CD4-positive, alpha-beta T cell treated with Interferon gamma for 1 hour (primary cell): ENCODE measurements at regions not wholly inside any gene's neighbourhood (a gene's known extent, or its start where the extent isn't known, plus 50 kb on each side); places are given as distances from the start of the nearest gene placed in this dataset.
"Not testable (repeated sequence)": the region's sequence is repeated elsewhere in the genome, so short reads cannot be mapped to it uniquely, and the experiment has no call there.

ENCODE experiments used
- DNase-seq: peaks from one replicate; pipeline ENCODE4 v3.0.0-alpha.2; 2020

DNA sequence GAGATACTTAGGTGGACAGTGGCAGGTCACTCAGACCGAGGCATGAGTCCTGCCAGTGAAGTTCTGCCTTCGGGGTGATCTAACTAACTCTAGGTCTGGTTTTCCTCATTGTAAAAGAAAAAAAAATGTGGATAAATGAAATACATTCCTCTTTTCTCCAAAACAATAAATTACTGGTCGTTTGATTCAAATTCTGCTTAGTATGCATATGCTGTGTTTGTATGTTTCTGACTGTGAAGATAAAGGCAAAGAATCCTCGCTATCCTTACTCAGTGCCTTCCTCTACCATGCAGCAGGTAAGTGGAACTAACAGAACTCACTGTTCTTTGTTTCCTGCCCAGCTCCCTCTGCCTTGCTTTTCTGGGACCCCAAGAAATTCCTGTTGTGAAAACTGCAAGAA, 330.1 kb downstream of the SUCLG1 start:
- no peak for DNase-seq

DNA sequence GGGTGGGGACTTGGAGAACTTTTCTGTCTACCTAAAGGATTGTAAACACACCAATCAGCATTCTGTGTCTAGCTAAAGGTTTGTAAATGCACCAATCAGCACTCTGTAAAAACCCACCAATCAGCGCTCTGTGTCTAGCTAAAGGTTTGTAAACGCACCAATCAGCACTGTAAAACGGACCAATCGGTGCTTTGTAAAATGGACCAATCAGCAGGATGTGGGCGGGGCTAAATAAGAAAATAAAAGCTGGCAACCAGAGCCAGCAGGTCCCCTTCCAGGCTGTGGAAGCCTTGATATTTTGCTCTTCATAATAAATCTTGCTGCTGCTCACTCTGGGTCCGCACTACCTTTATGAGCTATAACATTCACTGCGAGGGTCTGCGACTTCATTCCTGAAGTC, 331.3 kb downstream of the SUCLG1 start:
- not testable (repeated sequence) for DNase-seq

DNA sequence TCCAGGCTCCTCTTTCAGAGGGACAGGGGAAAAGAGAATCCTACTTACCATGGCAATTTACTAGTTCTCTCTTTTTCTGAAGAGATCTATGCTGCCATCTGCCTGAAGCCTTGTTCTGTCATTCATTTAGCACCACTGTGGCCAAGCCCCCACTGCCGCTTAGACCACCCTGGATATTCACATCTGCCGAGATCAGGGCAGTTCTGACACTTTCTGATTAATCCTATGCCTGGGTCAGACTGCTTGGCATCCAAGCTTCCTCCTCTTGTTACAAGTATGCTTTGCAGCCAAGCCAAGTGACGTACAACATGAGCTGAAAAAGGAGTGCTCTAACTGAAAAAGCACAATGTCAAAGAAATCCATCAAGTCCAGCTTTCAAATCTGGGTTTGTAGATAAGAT, 332.6 kb downstream of the SUCLG1 start:
- DNase-seq = no peak

DNA sequence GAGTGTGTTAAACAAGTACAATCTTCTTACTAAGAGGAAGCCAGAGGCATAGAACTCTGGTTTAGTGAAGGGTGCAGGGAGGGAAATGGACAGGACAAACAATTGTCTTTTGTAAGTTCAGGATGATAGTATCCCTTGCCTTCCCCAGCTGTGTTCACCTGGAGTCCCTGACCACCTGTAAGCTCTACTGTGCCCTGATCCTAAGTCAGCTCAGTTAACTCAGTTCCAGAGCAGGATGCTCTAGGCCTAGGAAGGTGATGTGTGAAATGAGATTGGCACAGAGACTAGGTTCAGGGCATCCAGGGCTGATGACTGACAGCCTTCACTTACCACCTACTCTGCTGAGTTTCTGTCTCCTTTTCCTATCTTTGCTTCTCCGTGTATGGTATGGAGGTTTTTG, 333.0 kb downstream of the SUCLG1 start:
- DNase-seq = no peak

DNA sequence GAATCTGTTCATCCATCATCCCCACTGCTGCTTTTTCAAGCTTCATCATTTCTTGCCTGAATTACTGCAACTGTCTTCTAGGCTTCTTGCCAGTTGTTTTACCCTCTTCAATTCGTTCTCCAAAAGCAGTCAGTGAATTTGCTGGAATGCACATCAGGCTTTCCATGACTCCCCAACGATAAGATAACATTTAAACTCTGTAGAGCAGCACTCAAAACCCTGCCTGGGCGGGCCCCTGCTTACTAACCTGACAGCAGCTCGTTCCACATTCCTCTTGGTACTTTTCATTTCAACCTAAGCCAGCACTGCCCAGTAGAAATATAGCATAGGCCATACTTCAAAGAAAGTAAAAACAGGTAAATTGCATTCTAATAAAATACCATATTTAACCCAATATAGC, 342.9 kb downstream of the SUCLG1 start:
- DNase-seq = no peak

DNA sequence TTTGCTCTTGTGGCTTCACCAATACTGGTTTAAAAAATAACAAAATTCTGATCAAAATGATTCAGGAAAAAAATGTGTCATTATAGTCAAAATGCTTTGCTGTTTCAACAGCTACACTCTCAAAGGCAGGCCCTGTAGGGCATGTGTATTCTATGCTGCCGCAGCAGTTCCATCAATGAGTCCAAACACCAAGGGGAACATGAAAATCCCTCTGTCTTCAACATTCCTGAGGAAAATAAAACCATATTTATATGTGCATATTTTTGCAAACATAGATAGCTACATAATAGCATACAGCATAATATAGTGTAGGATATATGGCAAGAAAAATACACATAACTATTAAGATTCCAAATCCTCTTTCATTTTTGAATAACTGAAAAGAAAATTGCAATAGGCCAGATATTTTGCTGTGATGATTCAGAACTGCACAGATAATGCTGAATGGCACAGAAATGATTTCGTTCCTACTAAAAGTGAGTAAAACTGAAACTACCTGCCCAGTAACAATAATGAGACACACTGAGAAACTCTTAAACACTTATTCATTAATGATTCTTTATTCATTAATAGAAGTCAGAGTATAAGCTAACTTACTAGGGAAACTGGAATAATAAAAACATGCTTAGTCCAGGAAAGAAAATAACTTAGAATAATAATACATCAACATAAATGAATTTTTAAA, 343.8 kb downstream of the SUCLG1 start:
- DNase-seq = no peak

DNA sequence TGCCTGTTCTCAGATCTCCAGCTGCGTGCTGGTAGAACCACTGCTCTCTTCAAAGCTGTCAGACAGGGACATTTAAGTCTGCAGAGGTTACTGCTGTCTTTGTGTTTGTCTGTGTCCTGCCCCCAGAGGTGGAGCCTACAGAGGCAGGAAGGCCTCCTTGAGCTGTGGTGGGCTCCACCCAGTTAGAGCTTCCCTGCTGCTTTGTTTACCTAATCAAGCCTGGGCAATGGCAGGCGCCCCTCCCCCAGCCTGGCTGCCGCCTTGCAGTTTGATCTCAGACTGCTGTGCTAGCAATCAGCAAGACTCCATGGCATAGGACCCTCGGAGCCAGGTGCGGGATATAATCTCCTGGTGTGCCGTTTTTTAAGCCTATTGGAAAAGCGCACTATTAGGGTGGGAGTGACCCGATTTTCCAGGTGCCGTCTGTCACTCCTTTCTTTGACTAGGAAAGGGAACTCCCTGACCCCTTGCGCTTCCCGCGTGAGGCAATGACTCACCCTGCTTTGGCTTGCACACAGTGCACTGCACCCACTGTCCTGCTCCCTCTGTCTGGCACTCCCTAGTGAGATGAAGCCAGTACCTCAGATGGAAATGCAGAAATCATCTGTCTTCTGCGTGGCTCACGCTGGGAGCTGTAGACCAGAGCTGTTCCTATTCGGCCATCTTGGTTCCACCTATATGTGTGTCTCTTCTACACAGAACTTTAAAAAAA, 355.1 kb downstream of the SUCLG1 start:
- not testable (repeated sequence) for DNase-seq

DNA sequence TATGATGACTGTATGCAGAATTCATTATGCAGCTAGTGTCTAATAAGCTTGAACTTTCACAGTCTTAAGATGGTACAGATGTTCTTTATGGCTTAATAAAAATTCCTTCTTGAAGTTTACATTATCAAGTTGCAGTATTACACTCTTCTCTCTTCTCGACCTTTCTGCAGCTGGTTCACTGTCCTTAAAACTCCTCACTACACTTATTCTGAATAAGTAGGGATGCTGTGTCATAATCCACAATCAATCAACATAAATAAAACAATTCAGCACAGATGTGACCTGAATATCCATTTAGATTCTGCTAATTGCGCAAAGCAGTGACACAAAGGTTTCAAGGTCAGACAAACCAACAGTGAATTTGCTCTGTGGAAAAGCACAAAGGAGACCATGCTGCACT, 356.8 kb downstream of the SUCLG1 start:
- DNase-seq = no peak

DNA sequence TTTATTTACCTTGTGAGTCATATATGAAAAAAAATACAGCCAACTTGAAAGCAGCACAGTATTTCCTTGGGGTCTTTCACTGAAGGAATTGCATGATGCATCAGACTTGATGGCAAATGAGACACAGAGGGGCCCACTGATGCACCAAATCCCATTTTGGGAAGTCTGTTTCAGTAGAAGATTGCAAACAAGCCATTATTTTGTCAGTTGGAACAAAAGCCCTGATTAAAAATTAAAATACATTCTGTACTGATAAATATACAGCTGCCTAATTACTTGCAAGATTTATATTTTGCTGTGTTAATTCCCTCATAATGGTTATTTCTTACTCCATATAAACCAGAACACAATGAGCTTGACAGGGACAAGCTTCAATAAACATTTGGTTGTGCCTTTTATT, 370.4 kb downstream of the SUCLG1 start:
- DNase-seq = no peak

DNA sequence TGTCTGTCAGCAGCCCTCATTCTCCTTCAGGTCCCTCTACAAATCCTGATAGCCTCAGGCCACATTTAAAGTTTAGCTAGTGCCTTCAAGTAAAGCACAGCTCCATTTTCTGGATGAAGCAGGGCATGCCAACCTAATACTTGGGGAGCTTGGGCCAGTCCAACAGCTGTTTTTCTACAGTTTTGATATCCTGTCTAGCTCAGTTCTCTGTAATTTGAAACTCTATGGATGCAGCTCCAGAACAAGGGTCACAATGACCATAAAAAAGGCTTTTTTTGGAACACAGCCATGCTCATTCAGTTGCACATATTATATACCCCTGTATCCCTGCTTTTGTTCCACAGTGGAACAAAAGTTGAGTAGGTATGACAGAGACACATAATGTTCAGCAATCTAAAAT, 373.5 kb downstream of the SUCLG1 start:
- no peak for DNase-seq

DNA sequence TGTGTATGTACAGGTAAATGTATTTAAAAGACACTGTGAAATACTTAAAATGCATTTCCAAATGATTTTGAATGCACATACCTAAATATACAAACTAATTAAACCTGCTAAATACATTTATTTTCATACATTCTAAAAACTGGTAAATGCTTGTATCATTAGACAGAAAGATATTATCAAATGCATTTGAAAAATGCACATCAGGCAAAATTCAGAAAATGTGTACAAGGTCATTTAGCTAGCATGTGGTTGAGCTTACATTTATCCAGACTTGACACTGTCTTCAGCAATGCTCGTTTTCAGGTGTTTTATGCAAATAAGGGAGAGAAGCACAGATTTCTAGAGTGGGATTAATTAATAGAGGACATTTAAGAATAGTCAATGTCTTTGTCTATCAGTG, 374.2 kb downstream of the SUCLG1 start:
- no peak for DNase-seq

DNA sequence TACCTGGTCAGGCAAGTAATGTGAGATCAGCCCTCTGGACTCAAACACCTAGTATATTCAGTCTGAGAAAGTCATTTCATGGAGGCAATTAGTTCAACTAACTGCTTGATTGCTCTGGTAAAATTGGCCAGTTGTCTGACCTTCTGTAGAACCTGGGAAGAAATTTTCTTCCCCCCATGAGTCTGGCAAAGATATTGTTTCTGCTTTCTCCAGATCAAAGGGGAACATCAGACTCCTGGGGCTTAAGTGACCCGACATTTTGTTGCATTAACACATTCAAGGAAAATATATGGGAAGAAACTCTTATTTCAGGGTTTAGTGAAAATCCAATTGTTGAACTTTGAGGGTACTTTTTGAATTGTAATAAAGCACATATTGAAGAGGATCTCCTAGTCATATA, 375.1 kb downstream of the SUCLG1 start:
- no peak for DNase-seq

DNA sequence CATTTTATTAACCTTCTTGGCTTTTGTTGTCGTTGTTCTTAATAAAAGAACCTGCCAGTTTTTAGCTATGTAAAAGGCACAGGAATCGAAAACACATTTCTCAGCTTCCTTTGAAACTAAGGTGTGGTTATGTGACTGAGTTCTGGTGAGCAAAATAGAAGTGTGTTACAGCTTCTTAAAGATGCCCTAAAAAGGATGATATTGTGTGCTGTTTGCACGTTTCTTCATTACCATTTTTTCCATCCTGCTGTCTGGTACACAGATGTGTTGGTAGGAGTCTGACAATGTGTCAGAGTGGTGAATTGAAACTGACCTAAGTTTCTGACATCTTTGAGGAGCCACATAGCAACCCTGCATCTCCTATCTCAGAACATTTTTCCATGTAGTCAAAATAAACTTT, 380.6 kb downstream of the SUCLG1 start:
- DNase-seq = no peak

DNA sequence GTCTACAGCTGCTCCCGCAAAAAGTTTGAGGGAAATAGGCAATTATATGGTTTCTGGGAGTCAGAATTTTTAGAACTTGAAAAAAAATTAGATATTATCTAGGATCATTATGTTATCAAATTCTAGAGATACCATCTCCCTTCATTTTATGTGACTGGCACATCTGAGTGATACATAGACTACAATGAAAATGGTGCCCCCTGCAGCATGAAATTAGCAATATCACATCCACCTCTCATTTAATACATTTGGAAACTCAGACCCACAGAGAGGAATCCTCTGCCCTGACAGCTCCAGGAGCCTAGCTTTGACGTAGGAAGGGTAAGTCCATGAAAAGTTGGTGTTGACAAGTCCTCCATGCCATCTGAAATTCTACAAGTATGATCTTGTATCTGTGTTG, 381.6 kb downstream of the SUCLG1 start:
- DNase-seq = no peak

DNA sequence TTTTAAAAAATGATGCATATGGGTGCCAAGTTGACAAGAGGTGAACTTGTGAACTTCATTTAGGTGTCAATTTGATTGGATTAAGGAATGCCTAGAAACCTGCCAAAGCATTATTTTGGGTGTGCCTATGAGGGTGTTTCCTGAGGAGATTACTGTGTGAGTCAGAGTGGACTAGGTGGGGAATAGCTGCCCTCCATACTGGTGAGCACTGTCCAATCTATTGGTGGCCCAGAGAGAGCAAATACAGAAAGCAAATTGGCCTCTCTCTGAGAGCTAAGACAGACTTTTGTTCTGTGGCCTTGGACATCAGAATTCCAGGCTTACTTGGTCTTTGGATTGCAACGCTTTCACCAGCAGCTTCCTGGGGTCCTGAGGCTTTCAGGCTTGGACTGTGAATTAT, 388.0 kb downstream of the SUCLG1 start:
- no peak for DNase-seq

DNA sequence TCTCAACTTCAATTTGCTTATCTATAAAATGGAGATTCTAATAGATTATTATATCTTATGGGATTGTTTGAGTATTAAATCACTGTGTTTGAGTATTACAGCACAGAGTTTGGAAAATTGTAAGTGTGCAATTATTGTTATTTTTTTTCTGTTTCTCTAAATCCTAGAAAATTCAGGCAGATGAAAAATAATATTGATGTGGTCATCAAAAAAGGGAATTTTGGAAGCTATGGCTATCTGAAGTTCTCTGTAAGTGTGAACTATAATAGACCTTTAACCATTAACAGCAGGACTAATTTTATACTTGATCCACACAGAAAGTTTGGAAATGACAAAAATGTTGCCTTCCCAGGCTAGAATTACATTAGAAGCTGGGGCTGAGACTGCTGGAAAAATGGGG, 393.2 kb downstream of the SUCLG1 start:
- no peak for DNase-seq

DNA sequence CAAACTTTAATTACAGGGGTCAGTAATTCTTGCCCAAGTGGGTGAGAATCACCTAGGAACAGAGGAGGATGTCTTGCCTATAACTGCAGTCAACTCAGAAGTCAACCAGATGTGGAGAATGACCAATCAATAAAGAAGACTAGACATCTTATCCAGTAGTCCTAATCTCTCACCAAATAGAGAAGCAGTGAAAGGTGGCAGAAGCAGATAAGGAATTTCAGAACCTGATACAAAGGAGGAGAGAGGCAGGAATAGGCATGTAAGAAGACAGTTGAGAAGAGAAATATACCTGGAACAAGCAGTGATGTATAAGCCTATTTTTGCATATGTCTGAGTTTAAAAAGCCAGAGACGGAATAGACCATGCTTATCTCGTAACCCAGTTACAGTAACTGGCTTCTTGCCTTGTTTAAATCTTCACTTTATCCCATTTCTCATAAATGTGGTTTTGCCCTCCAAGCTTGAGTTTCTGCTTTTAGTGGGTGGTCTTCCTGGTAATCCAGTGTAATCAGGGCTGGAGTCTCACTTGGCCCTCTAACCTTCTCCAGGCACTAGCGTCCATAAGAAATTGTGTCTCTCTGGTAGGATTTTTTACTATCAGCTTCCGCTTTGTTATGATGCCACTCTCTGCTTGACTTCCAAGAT, 401.0 kb downstream of the SUCLG1 start:
- DNase-seq = no peak

DNA sequence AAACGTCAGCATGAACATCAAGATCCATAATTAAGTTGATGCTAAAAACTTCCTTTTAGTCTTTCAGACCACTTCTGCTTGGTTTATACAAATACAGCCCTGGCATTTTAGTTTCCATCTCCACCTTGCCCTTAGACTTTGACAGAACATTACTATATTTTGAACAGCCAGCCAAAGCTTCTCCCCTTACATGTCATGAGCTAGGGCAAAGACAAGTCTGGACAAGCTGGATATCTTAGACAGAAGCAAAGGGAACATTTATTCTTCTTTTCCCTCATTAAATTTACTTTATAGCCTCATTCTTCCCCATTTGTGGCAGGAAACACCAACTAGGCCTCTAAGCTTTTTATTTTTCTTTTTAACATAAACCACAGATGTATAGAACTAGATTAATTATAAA, 403.3 kb downstream of the SUCLG1 start:
- DNase-seq = no peak

DNA sequence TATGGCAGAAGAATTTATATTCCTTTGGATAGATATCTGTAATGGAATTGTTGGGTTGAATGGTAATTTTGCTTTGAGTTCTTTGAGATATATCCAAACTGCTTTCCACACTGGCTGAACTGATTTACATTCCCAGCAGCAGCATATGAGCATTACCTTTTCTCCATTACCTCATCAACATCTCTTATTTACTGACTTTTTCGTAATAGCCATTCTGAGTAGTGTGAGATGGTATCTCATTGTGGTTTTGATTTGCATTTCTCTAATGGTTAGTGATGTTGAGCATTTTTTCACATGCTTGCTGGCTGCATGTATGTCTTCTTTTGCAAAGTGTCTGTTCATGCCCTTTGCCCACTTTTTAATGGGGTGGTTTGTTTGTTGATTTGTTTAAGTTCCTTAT, 404.5 kb downstream of the SUCLG1 start:
- DNase-seq = not testable (repeated sequence)

DNA sequence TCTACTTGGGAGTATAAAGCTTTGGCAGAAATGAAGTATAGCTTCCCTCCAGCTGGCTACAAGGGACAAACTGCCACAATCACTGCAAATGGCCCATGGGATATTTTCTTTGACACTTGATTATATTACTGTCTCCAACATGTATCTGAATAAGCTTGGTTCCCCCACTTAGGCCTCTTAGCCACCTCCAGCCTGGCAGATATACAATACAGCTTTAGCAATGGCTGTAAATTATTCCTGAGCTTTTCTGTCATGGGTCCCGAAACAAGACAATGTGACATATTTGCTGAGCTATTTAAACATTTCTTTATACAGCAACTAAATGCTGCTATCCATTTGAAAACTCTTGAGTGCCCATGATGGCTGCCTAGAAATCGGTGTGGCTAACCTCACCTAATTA, 406.2 kb downstream of the SUCLG1 start:
- no peak for DNase-seq

DNA sequence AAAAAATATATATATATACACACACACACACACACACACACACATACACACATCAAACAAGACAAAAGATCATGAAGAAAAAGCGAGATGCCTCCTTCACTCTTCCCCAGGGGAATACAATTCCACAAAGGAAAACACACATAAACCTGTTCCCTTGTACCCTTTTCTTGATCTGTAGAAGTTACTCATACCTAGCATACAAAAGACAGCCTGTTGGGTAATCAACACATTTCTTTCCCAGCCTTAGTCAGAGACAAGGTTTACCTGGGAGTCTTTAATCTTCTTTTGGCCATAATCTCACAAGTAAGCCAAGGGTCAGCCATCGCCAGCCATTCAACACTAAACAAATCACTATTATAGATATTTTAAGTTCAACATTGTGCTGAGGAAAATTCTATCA, 407.0 kb downstream of the SUCLG1 start:
- DNase-seq = no peak

DNA sequence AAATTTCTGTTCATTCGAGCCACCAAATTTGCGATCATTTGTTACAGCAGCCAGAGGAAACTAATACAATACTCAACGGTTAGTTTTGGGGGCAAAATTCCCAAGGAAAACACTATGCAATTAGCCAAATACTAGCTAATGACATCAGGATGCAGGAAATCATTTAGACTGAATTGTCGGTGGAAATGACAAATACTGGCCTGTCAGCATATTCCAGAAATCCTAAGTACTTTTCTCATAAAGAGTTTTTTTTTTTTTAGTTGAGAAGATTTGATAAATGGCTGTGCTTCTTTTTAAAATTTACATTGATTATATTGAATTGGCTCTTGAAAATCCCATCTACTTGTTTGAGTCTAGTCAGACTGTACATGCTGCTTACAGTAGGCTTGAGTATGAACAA, 410.1 kb downstream of the SUCLG1 start:
- DNase-seq = no peak

DNA sequence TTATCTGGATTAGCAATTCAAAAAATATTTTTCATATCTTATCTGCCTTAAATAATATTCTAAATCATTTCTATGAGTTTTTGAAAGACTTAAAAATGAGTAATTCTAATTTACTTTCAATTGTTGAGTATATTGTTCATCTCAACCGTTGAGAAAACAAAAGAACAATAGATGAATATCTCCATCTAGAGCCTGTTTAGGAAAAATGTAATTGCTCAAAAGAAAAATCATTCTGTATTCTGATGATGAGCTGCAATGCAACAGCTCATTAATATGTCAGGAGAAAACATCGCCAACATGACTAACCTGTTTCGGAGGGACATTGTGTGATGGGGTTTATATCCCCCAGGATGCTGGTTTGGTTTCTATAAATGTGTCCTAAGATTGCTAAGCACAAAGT, 417.6 kb downstream of the SUCLG1 start:
- DNase-seq = no peak

DNA sequence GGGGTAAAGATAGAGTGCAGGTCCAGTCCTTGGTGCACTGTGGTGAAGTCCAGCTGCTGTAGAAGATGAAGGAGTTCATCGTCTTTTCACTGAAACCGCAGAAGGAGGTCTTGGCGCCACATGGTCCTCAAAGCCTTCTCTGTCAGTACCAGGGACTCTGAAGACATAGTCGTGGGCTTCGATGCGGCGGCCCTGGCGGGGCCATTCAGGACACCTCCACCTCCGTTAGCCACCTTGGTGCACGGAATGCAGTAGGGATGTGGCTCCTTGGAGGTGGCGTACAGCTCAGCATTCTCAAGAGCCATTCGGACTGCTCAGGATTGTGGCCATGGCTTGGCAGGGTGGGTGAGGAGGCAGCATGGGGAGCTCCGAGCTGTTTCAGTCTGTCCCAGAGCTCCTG, 418.8 kb downstream of the SUCLG1 start:
- DNase-seq = no peak

DNA sequence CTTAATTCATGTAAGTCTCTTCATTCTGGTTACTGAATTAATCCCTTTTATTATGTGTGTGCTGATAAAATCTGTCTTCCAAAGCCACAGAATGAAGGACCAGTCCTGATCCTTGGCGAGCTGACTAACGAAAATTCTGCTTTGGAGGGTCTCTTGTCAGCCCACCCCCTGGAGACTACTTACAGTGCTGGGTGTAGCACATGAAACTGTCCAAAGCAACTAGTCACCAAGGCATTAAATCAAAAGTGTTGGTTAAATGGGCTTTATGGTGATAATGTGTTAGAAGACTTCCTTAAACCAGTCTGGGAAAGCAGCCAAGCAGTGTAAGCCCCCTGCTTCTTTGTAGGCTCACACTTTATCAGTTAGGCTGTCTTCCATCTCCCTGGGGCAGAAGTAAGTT, 420.2 kb downstream of the SUCLG1 start:
- no peak for DNase-seq
